ENCODE measurements at regions not wholly inside any gene's neighbourhood (a gene's known extent, or its start where the extent isn't known, plus 50 kb on each side); places are given as distances from the start of the nearest gene placed in this dataset.
"Not testable (repeated sequence)": the region's sequence is repeated elsewhere in the genome, so short reads cannot be mapped to it uniquely, and the experiment has no call there.

GRCh38 chr12:88828537-88828936, 248.3 kb upstream of the KITLG start:
- not testable (repeated sequence) for DNase-seq (ENCODE audit: low read depth)

- DNase-seq (ENCODE audit: low read depth): no peak
Observed at GRCh38 chr12:88820012-88820411, 239.7 kb upstream of the KITLG start.

GRCh38 chr12:88816201-88816600, 235.9 kb upstream of the KITLG start:
- no peak for DNase-seq (ENCODE audit: low read depth)

GRCh38 chr12:88814779-88815178, 234.5 kb upstream of the KITLG start:
- no peak for DNase-seq (ENCODE audit: low read depth)

GRCh38 chr12:88812610-88813009, 232.3 kb upstream of the KITLG start:
- no peak for DNase-seq (ENCODE audit: low read depth)

- no peak for DNase-seq (ENCODE audit: low read depth)
Observed at GRCh38 chr12:88810806-88811205, 230.5 kb upstream of the KITLG start.

GRCh38 chr12:88809841-88810240, 229.6 kb upstream of the KITLG start:
- DNase-seq (ENCODE audit: low read depth): not testable (repeated sequence)

- DNase-seq (ENCODE audit: low read depth): peak; percentile 24
Observed at GRCh38 chr12:88805692-88806091, 225.4 kb upstream of the KITLG start.

- no peak for DNase-seq (ENCODE audit: low read depth)
Observed at GRCh38 chr12:88805286-88805685, 225.0 kb upstream of the KITLG start.

- no peak for DNase-seq (ENCODE audit: low read depth)
Observed at GRCh38 chr12:88802096-88802706, 221.9 kb upstream of the KITLG start.

- no peak for DNase-seq (ENCODE audit: low read depth)
Observed at GRCh38 chr12:88801227-88802095, 221.2 kb upstream of the KITLG start.

- DNase-seq (ENCODE audit: low read depth): no peak
Observed at GRCh38 chr12:88793096-88793495, 212.8 kb upstream of the KITLG start.

GRCh38 chr12:88790231-88790630, 210.0 kb upstream of the KITLG start:
- DNase-seq (ENCODE audit: low read depth): no peak

- DNase-seq (ENCODE audit: low read depth): no peak
Observed at GRCh38 chr12:88784166-88784565, 203.9 kb upstream of the KITLG start.

GRCh38 chr12:88782351-88782750, 202.1 kb upstream of the KITLG start:
- DNase-seq (ENCODE audit: low read depth): no peak

- DNase-seq (ENCODE audit: low read depth): no peak
Observed at GRCh38 chr12:88781909-88782308, 201.6 kb upstream of the KITLG start.

- no peak for DNase-seq (ENCODE audit: low read depth)
Observed at GRCh38 chr12:88778064-88778463, 197.8 kb upstream of the KITLG start.

GRCh38 chr12:88775742-88776151, 195.5 kb upstream of the KITLG start:
- DNase-seq (ENCODE audit: low read depth): peak; percentile 15

- no peak for DNase-seq (ENCODE audit: low read depth)
Observed at GRCh38 chr12:88767699-88768098, 187.4 kb upstream of the KITLG start.

- no peak for DNase-seq (ENCODE audit: low read depth)
Observed at GRCh38 chr12:88764781-88765480, 184.7 kb upstream of the KITLG start.

- DNase-seq (ENCODE audit: low read depth): no peak
Observed at GRCh38 chr12:88763536-88764100, 183.3 kb upstream of the KITLG start.

GRCh38 chr12:88758176-88758575, 177.9 kb upstream of the KITLG start:
- DNase-seq (ENCODE audit: low read depth): no peak

GRCh38 chr12:88756917-88757316, 176.6 kb upstream of the KITLG start:
- no peak for DNase-seq (ENCODE audit: low read depth)

Data from CMK (cell line).